Keratinocyte (primary cell): ENCODE measurements at regions not wholly inside any gene's neighbourhood (a gene's known extent, or its start where the extent isn't known, plus 50 kb on each side); places are given as distances from the start of the nearest gene placed in this dataset.

Experiments
- DNase-seq: peaks from one replicate; pipeline ENCODE4 v3.0.0-alpha.2; 2011; ENCODE audit warnings: low read depth, missing footprints, low spot score
- FAIRE-seq: peaks from 2 replicates; lab custom pipeline; 2011; peaks lifted over from hg19 to GRCh38; lab: Jason Lieb, UNC
- H2AFZ ChIP-seq: 2 replicates; pipeline ENCODE4 v1.6.0; 2012; ENCODE audit warnings: low read length, control low read depth, inconsistent platforms; ENCODE audit not compliant: control insufficient read depth
- H3K27ac ChIP-seq: 2 replicates; pipeline ENCODE4 v1.5.1; 2011; ENCODE audit warnings: low read length; ENCODE audit not compliant: control insufficient read depth, insufficient read depth
- H3K27me3 ChIP-seq: 3 replicates; pipeline ENCODE4 v1.6.0; 2011; ENCODE audit warnings: low read length; ENCODE audit not compliant: control insufficient read depth, insufficient read depth; ENCODE audit errors: extremely low read depth
- H3K36me3 ChIP-seq, 2 experiments: 2 replicates in 1 of 2; 3 replicates in 1 of 2; pipeline ENCODE4 v1.5.1; 2011; ENCODE audit warnings: low read length in 2 of 2, mild to moderate bottlenecking in 1 of 2; ENCODE audit not compliant: control insufficient read depth in 2 of 2, insufficient read depth in 2 of 2; ENCODE audit errors: extremely low read depth in 1 of 2
- H3K4me1 ChIP-seq: 3 replicates; pipeline ENCODE4 v1.5.1; 2011; ENCODE audit warnings: low read length; ENCODE audit not compliant: control insufficient read depth, insufficient read depth; ENCODE audit errors: extremely low read depth
- H3K4me2 ChIP-seq: 3 replicates; pipeline ENCODE4 v1.6.0; 2011; ENCODE audit warnings: low read depth, low read length; ENCODE audit not compliant: control insufficient read depth, insufficient read depth; ENCODE audit errors: extremely low read depth
- H3K4me3 ChIP-seq, 3 experiments: fragments of 200-600 bp in 1 of 3; sonication (generic) in 1 of 3; 2 replicates in 2 of 3; 3 replicates in 1 of 3; pipeline ENCODE4 v1.5.1; 2011 to 2016; ENCODE audit warnings: low read length in 3 of 3, mild to moderate bottlenecking in 3 of 3, control low read depth in 2 of 3, inconsistent platforms in 1 of 3, low read depth in 1 of 3, mixed read lengths in 1 of 3, mixed run types in 1 of 3, moderate library complexity in 1 of 3; ENCODE audit not compliant: control insufficient read depth in 2 of 3, insufficient read depth in 2 of 3; ENCODE audit errors: extremely low read depth in 1 of 3
- H3K79me2 ChIP-seq: 2 replicates; pipeline ENCODE4 v1.6.0; 2012; ENCODE audit warnings: low read length; ENCODE audit not compliant: control insufficient read depth, insufficient read depth
- H3K9ac ChIP-seq: 3 replicates; pipeline ENCODE4 v1.6.0; 2011; ENCODE audit warnings: low read length; ENCODE audit not compliant: control insufficient read depth, insufficient read depth; ENCODE audit errors: extremely low read depth
- H3K9me1 ChIP-seq: 3 replicates; pipeline ENCODE4 v1.6.0; 2011; ENCODE audit warnings: low read length; ENCODE audit not compliant: control insufficient read depth, insufficient read depth; ENCODE audit errors: extremely low read depth
- H3K9me3 ChIP-seq: 2 replicates; pipeline ENCODE4 v1.5.1; 2012; ENCODE audit warnings: low read depth, low read length; ENCODE audit not compliant: control insufficient read depth
- H4K20me1 ChIP-seq: 3 replicates; pipeline ENCODE4 v1.6.0; 2011; ENCODE audit warnings: low read length; ENCODE audit not compliant: control insufficient read depth, insufficient read depth; ENCODE audit errors: extremely low read depth
- CTCF ChIP-seq, 3 experiments: IDR thresholded peaks in 1 of 3; conservative IDR thresholded peaks in 1 of 3; optimal IDR thresholded peaks in 1 of 3; 2 replicates in 2 of 3; 3 replicates in 1 of 3; pipeline versions ENCODE3 to v1.5.1; 2011; ENCODE audit warnings: low read length in 3 of 3, mild to moderate bottlenecking in 3 of 3, moderate library complexity in 2 of 3, control low read depth in 1 of 3, inconsistent platforms in 1 of 3; ENCODE audit not compliant: insufficient read depth in 2 of 3; ENCODE audit errors: extremely low read depth in 1 of 3
- EZH2 ChIP-seq: IDR thresholded peaks from one replicate; pipeline ENCODE4 v1.6.1; 2012; ENCODE audit warnings: inconsistent platforms, mild to moderate bottlenecking, low read length, moderate library complexity
- dilution Hi-C: fragments of 300-500 bp; cut with MboI; formaldehyde crosslinking; loops from one replicate; pipeline ENCODE4 v1.7.0; 2020; ENCODE audit warnings: low sequenced_read_pairs; ENCODE audit not compliant: extremely low pct_ligation_motif_present

DNA sequence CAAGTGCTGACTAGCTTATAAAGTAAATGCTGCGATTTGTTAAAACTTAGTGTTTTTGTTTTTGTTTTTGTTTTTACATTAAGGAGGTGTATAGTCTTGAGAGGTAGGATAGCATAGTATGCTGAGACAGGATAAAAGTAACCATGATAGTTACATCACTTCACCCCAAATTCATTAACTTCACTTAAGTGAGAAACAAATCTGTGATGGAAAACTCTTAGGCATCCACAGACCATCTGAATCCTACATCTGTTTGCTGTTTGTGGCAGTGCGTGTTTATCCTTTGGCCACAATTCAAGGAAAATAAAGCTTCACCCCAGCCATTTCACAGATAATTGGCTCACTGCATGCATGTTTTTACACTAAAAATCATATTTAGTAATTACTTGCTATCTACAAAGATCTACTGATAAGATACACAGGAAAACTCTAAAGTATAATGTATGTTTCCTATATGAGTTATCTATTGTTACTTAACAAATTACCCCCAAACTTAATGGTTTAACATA, 82.0 kb downstream of the ZNF622 start:
- no peak overlapping the region for H3K4me3 ChIP-seq
- TF ChIP-seq EZH2 = no peak
- TF ChIP-seq CTCF (optimal IDR thresholded peaks at IDR 0.05 in 1 of 3, IDR thresholded peaks at IDR 0.05 in 1 of 3, conservative IDR thresholded peaks at IDR 0.05 in 1 of 3; ENCODE audit: extremely low read depth in 1 of 3, insufficient read depth in 2 of 3, low read length in 3 of 3) = no peak
- H2AFZ ChIP-seq = no peak overlapping the region
- H3K9ac ChIP-seq = no peak overlapping the region
- H3K79me2 ChIP-seq = no peaks in the 10 kb centered on the region
- H3K27me3 ChIP-seq = no peaks in the 10 kb centered on the region
- no peaks in the 10 kb centered on the region for H3K9me1 ChIP-seq
- H3K27ac ChIP-seq = no peak overlapping the region
- H3K36me3 ChIP-seq = no peaks in the 10 kb centered on the region
- no peak overlapping the region for H3K4me2 ChIP-seq
- FAIRE-seq (no peak), DNase-seq (no peak)
- no peaks in the 10 kb centered on the region for H3K9me3 ChIP-seq
- H3K4me1 ChIP-seq = no peaks in the 10 kb centered on the region
- H4K20me1 ChIP-seq = no peaks in the 10 kb centered on the region
- dilution Hi-C loops = no loop called here

DNA sequence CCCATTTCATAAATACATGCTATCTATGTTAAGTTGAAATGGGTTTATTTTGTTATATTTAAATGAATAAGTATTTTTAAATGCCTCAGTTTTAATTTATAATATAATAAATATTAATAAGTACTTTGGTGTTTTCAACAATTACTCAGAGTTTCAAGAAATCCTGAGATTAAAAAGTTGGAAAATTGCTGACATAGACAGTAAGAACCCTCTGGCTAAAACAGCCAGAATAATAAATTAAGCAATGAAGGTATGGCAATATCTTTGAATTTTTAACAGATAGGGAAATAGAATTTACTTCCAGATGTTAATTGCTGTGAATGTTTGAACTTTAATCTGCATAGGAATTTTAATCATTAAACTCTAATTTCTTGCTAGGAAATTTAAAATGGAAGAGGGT, 83.6 kb downstream of the ZNF622 start:
- no peaks in the 10 kb centered on the region for H3K79me2 ChIP-seq
- H3K9me3 ChIP-seq = no peaks in the 10 kb centered on the region
- TF ChIP-seq EZH2 (no peak), CTCF (optimal IDR thresholded peaks at IDR 0.05 in 1 of 3, IDR thresholded peaks at IDR 0.05 in 1 of 3, conservative IDR thresholded peaks at IDR 0.05 in 1 of 3; ENCODE audit: extremely low read depth in 1 of 3, insufficient read depth in 2 of 3, low read length in 3 of 3) (no peak)
- H3K9me1 ChIP-seq = no peaks in the 10 kb centered on the region
- H3K4me1 ChIP-seq = no peaks in the 10 kb centered on the region
- H3K36me3 ChIP-seq = no peaks in the 10 kb centered on the region
- DNase-seq = no peak
- dilution Hi-C loops = no loop called here
- no peak overlapping the region for H3K4me2 ChIP-seq
- no peaks in the 10 kb centered on the region for H3K27me3 ChIP-seq
- H3K4me3 ChIP-seq = no peak overlapping the region
- H2AFZ ChIP-seq = no peak overlapping the region
- H4K20me1 ChIP-seq = no peaks in the 10 kb centered on the region
- no peak overlapping the region for H3K27ac ChIP-seq
- H3K9ac ChIP-seq = no peak overlapping the region
- no peak for FAIRE-seq
